GM06990 (cell line): ENCODE measurements at regions not wholly inside any gene's neighbourhood (a gene's known extent, or its start where the extent isn't known, plus 50 kb on each side); places are given as distances from the start of the nearest gene placed in this dataset.

Experiments used
- DNase-seq: peaks from one replicate; pipeline ENCODE4 v3.0.0-alpha.2; 2011; ENCODE audit not compliant: insufficient read length; ENCODE audit errors: extremely low read depth
- H3K27me3 ChIP-seq: replicated peaks from 2 replicates; pipeline ENCODE4 v1.6.0; 2011; ENCODE audit warnings: low read length; ENCODE audit not compliant: control insufficient read depth, insufficient read depth
- H3K36me3 ChIP-seq: 2 replicates; pipeline ENCODE4 v1.5.1; 2011; ENCODE audit warnings: low read length; ENCODE audit not compliant: control insufficient read depth, insufficient read depth
- H3K4me3 ChIP-seq: replicated peaks from 2 replicates; pipeline ENCODE4 v1.5.1; 2011; ENCODE audit warnings: low read depth, mild to moderate bottlenecking, control low read depth, low read length
- CTCF ChIP-seq: IDR thresholded peaks from 2 replicates; pipeline ENCODE4 v1.5.1; 2011; ENCODE audit warnings: low read length, control low read depth, mild to moderate bottlenecking, inconsistent platforms; ENCODE audit not compliant: insufficient read depth, poor library complexity, severe bottlenecking

GRCh38 chr15:47422881-47423665, 294.2 kb upstream of the SEMA6D start:
- H3K4me3 ChIP-seq, result no peak overlapping the region
- no peaks in the 10 kb centered on the region for H3K36me3 ChIP-seq
- H3K27me3 ChIP-seq, result no peaks in the 10 kb centered on the region
- DNase-seq, result no peak
- TF ChIP-seq CTCF, result no peak

DNA sequence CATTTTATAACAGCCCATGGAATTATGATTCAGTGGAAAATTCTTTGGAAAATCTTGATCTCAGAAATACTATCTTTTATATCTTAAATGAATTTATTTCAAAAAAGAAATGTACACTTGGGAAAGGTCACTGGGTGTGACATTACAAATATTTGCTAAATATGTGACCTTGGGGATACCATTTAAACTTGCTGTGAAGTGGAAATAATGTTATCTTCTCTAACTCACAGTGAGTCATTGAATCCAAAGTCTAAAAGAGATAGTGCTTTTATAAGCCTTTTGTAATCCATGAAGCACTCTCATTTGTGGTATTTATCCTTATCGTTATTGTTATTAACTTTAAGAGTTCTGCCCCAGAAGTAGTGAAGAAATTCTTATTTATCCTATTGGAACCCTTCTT, 289.8 kb upstream of the SEMA6D start:
- Histone ChIP-seq H3K4me3 (no peak overlapping the region), H3K36me3 (no peaks in the 10 kb centered on the region)
- DNase-seq, result no peak

GRCh38 chr15:47429376-47429775, 287.9 kb upstream of the SEMA6D start:
- Histone ChIP-seq H3K27me3 (no peaks in the 10 kb centered on the region), H3K36me3 (no peaks in the 10 kb centered on the region), H3K4me3 (no peak overlapping the region)
- no peak for DNase-seq
- TF ChIP-seq CTCF, result no peak

More for the DNA sequence above, 289.8 kb upstream of the SEMA6D start:
- TF ChIP-seq CTCF, result no peak
- H3K27me3 ChIP-seq, result no peaks in the 10 kb centered on the region

GRCh38 chr15:47431501-47431900, 285.8 kb upstream of the SEMA6D start:
- Histone ChIP-seq H3K36me3 (no peaks in the 10 kb centered on the region), H3K27me3 (no peaks in the 10 kb centered on the region), H3K4me3 (no peak overlapping the region)
- DNase-seq, result no peak
- TF ChIP-seq CTCF, result no peak

GRCh38 chr15:47432826-47433225, 284.5 kb upstream of the SEMA6D start:
- DNase-seq, result no peak
- no peak for TF ChIP-seq CTCF
- Histone ChIP-seq H3K36me3 (no peaks in the 10 kb centered on the region), H3K27me3 (no peaks in the 10 kb centered on the region), H3K4me3 (no peak overlapping the region)

- Histone ChIP-seq H3K27me3 (no peaks in the 10 kb centered on the region), H3K4me3 (no peak overlapping the region), H3K36me3 (no peaks in the 10 kb centered on the region)
- TF ChIP-seq CTCF, result no peak
- no peak for DNase-seq
These were observed 282.7 kb upstream of the SEMA6D start for GRCh38 chr15:47434596-47434995.
